Fibroblast of lung (primary cell): ENCODE measurements at regions not wholly inside any gene's neighbourhood (a gene's known extent, or its start where the extent isn't known, plus 50 kb on each side); places are given as distances from the start of the nearest gene placed in this dataset.

Experiments used
- EZH2 ChIP-seq: IDR thresholded peaks from 2 replicates; pipeline ENCODE4 v1.5.1; 2012; ENCODE audit warnings: low read length, control low read depth, mild to moderate bottlenecking; ENCODE audit errors: missing control alignments
- TF ChIP-seq, protein P1 (sequence below), 2 donors: IDR thresholded peaks in 1 of 2; conservative IDR thresholded peaks in 1 of 2; 1 replicate in 1 of 2; 2 replicates in 1 of 2; pipeline ENCODE4 v1.5.1; 2011 to 2012; ENCODE audit warnings: low read length in 2 of 2, control low read depth in 1 of 2, inconsistent platforms in 1 of 2, low read depth in 1 of 2, mild to moderate bottlenecking in 1 of 2

DNA sequence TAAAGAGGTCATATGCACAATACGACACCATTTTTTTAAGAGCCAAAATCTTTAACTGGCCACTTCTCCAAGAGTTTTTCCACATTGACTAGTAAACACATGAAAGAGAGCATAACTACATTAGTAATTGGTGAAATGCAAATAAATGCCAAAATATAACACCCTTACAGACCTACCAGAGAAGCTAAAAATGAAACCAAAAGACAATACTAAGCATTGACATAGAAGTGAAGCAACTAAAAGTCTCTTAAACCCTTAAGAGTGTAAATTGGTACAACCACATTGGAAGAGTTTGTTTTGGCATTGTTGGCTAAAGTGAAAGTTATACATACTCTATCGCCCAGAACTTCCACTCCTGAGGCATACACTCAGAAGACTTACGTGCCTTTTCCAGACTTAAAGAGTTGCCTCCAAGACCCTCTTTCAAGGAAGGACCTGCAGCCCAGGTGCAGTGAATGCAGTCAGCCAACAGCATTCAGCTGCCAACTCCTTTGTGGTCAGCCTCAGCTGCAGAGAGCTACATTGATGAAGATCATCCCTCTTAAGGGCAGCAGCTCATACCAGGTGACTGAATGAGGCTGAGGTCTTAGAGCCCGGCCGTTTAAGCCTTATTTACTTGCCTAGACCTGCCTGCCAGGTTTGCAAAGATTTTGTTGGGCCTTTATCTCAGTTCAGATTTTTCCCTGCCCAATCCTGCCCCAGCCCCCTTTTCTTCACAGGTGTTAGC, 839.1 kb upstream of the ADGRL2 start:
- TF ChIP-seq, protein P1, sequence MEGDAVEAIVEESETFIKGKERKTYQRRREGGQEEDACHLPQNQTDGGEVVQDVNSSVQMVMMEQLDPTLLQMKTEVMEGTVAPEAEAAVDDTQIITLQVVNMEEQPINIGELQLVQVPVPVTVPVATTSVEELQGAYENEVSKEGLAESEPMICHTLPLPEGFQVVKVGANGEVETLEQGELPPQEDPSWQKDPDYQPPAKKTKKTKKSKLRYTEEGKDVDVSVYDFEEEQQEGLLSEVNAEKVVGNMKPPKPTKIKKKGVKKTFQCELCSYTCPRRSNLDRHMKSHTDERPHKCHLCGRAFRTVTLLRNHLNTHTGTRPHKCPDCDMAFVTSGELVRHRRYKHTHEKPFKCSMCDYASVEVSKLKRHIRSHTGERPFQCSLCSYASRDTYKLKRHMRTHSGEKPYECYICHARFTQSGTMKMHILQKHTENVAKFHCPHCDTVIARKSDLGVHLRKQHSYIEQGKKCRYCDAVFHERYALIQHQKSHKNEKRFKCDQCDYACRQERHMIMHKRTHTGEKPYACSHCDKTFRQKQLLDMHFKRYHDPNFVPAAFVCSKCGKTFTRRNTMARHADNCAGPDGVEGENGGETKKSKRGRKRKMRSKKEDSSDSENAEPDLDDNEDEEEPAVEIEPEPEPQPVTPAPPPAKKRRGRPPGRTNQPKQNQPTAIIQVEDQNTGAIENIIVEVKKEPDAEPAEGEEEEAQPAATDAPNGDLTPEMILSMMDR (conservative IDR thresholded peaks at IDR 0.05 in 1 of 2, IDR thresholded peaks at IDR 0.05 in 1 of 2; ENCODE audit: low read depth in 1 of 2, low read length in 2 of 2): no peak
- TF ChIP-seq EZH2: no peak
